ENCODE measurements at regions not wholly inside any gene's neighbourhood (a gene's known extent, or its start where the extent isn't known, plus 50 kb on each side); places are given as distances from the start of the nearest gene placed in this dataset.

GRCh38 chr5:167466992-167467391 is 824.5 kb upstream of the WWC1 start:
- intact Hi-C loops (cut with micrococcal nuclease), result no loop called here
- Histone ChIP-seq H3K9ac (replicated peaks; ENCODE audit: extremely low read depth, insufficient read depth, low read length) (no peak overlapping the region), H3K9me1 (replicated peaks; ENCODE audit: control insufficient read depth, extremely low read depth, insufficient read depth, low read length) (no peaks in the 10 kb centered on the region), H3K36me3 (ENCODE audit: control insufficient read depth in 2 of 2, extremely low read depth in 1 of 2, insufficient read depth in 2 of 2, low read length in 2 of 2) (no peaks in the 10 kb centered on the region), H3K4me2 (ENCODE audit: insufficient read depth, low read length) (no peak overlapping the region), H3K4me3 (replicated peaks in 1 of 3; ENCODE audit: insufficient read depth in 1 of 3, low read depth in 1 of 3, low read length in 3 of 3) (no peak overlapping the region), H4K20me1 (replicated peaks; ENCODE audit: control insufficient read depth, extremely low read depth, insufficient read depth, low read length) (no peaks in the 10 kb centered on the region), H3K27me3 (ENCODE audit: control insufficient read depth in 2 of 2, insufficient read depth in 2 of 2, low read length in 2 of 2) (no peaks in the 10 kb centered on the region), H2AFZ (ENCODE audit: low read depth, low read length) (no peak overlapping the region), H3K27ac (ENCODE audit: insufficient read depth, low read depth, low read length) (no peak overlapping the region), H3K9me3 (replicated peaks; ENCODE audit: control insufficient read depth, insufficient read depth, low read length) (peaks cover 2% of the 10 kb centered on the region), H3K79me2 (ENCODE audit: control insufficient read depth, insufficient read depth, low read length) (no peaks in the 10 kb centered on the region), H3K4me1 (ENCODE audit: control insufficient read depth, extremely low read depth, insufficient read depth, low read length) (no peaks in the 10 kb centered on the region)
- no TSS peak for BruUV-seq (replicated peaks)
- POLR2A ChIA-PET, result no interaction called here
- no peak for DNase-seq (ENCODE audit: low read depth, low spot score)
- no peak for TF ChIP-seq MYC (IDR thresholded peaks at IDR 0.05; ENCODE audit: low read depth, low read length)
- no peak for FAIRE-seq
- CTCF ChIA-PET, result no interaction called here
- dilution Hi-C loops (cut with MboI; ENCODE audit: extremely low pct_ligation_motif_present, low sequenced_read_pairs), result no loop called here

DNA sequence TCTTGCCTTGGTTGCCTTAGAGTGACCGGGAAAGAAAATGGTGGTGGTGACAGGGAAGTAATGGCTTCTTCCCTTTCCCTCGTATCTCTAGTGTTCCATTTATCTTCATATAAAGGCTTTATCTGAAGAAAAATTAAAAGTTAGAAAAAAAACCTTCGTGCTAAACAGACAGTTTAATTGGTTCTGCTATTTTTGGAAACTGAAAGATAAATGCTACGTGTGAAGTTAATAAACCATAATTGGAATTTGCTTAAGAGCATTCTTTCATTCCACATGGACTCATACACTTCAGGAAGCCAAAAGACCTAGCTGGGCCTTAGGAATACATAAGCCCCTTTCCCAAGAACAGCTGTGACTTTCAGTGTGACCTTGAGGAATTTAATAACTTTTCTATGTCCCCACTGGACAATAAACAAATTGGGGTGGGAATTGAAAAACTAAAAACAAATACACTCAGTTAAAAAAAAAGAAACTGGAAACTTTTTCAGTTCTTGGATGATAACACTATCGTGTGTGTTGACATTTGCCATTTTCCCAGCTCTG is 818.8 kb upstream of the WWC1 start:
- Histone ChIP-seq H3K4me1 (ENCODE audit: control insufficient read depth, extremely low read depth, insufficient read depth, low read length) (no peaks in the 10 kb centered on the region), H3K27ac (ENCODE audit: insufficient read depth, low read depth, low read length) (no peak overlapping the region), H3K9ac (replicated peaks; ENCODE audit: extremely low read depth, insufficient read depth, low read length) (no peak overlapping the region), H4K20me1 (replicated peaks; ENCODE audit: control insufficient read depth, extremely low read depth, insufficient read depth, low read length) (no peaks in the 10 kb centered on the region), H3K79me2 (ENCODE audit: control insufficient read depth, insufficient read depth, low read length) (no peaks in the 10 kb centered on the region), H3K27me3 (ENCODE audit: control insufficient read depth in 2 of 2, insufficient read depth in 2 of 2, low read length in 2 of 2) (no peaks in the 10 kb centered on the region), H3K9me3 (replicated peaks; ENCODE audit: control insufficient read depth, insufficient read depth, low read length) (peaks cover 3% of the 10 kb centered on the region), H3K36me3 (ENCODE audit: control insufficient read depth in 2 of 2, extremely low read depth in 1 of 2, insufficient read depth in 2 of 2, low read length in 2 of 2) (no peaks in the 10 kb centered on the region), H3K9me1 (replicated peaks; ENCODE audit: control insufficient read depth, extremely low read depth, insufficient read depth, low read length) (no peaks in the 10 kb centered on the region), H3K4me3 (replicated peaks in 1 of 3; ENCODE audit: insufficient read depth in 1 of 3, low read depth in 1 of 3, low read length in 3 of 3) (no peak overlapping the region), H3K4me2 (ENCODE audit: insufficient read depth, low read length) (no peak overlapping the region), H2AFZ (ENCODE audit: low read depth, low read length) (no peak overlapping the region)
- CTCF ChIA-PET, result no interaction called here
- intact Hi-C loops (cut with micrococcal nuclease) (no loop called here), dilution Hi-C loops (cut with MboI; ENCODE audit: extremely low pct_ligation_motif_present, low sequenced_read_pairs) (no loop called here)
- no TSS peak for BruUV-seq (replicated peaks)
- POLR2A ChIA-PET, result no interaction called here
- DNase-seq (ENCODE audit: low read depth, low spot score) (no peak), FAIRE-seq (no peak)
- TF ChIP-seq JUN (IDR thresholded peaks at IDR 0.05; ENCODE audit: borderline replicate concordance, insufficient read depth, insufficient read length, low read depth) (no peak), MAX (IDR thresholded peaks at IDR 0.05; ENCODE audit: insufficient read depth, insufficient read length) (no peak), MYC (IDR thresholded peaks at IDR 0.05; ENCODE audit: low read depth, low read length) (no peak), EZH2 (IDR thresholded peaks at IDR 0.05; ENCODE audit: borderline replicate concordance, low read depth, low read length, severe bottlenecking) (no peak), POLR2AphosphoS5 (IDR thresholded peaks at IDR 0.05; ENCODE audit: insufficient read depth, low read depth, low read length) (no peak), FOS (IDR thresholded peaks at IDR 0.05; ENCODE audit: borderline replicate concordance, insufficient read depth, low read length) (no peak), GATA2 (IDR thresholded peaks at IDR 0.05; ENCODE audit: insufficient read depth, insufficient read length, low read depth, low read length) (no peak), CTCF (IDR thresholded peaks at IDR 0.05; ENCODE audit: extremely low read depth in 1 of 2, insufficient read depth in 1 of 2, low read depth in 1 of 2, low read length in 2 of 2) (no peak), POLR2A (IDR thresholded peaks at IDR 0.05; ENCODE audit: low read depth, low read length) (no peak)

All from endothelial cell of umbilical vein (primary cell).